ENCODE measurements at regions not wholly inside any gene's neighbourhood (a gene's known extent, or its start where the extent isn't known, plus 50 kb on each side); places are given as distances from the start of the nearest gene placed in this dataset.
"Not testable (repeated sequence)": the region's sequence is repeated elsewhere in the genome, so short reads cannot be mapped to it uniquely, and the experiment has no call there.

DNA sequence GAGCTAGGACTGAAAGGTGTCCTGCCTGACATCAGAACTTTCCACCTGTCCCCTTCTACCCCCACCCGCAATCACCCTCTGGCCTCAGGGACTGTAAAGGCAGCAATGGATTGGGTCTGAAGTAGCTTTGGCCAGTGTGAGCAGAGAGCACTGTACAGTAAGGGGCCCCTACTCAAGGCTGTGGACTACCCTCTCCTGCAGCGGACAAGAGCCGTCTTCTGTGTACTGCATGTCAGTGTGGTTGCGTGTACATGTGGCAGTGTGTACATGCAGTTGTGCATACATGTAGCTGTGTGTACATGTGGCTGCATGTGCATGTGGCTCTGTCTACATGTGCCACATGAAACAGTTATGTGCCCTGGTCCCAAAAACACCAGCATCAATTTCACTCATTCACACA lies 205.9 kb upstream of the LINGO1 start:
- no peak for DNase-seq

DNA sequence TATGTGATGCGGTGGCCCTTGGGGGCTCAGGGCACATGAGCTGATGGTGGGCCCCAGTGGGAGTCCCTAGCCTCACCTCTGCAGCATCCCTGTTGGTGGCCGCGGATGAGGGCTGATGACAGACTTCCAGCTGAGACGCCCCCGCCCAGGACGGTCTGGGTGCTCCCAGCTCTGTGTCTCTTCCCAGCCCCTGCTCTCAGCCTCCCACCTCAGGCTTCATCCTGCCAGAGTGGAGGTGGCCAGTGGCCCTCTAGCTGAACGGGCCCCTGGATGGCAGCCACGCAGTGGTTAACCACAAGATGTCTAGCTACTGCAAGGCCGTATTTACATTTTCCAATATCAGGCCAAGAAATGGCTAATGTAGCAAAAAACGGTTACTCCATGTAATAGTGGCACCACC lies 205.3 kb upstream of the LINGO1 start:
- no peak for DNase-seq

- DNase-seq = no peak
These were observed 204.9 kb upstream of the LINGO1 start for GRCh38 chr15:77837649-77838025.

DNA sequence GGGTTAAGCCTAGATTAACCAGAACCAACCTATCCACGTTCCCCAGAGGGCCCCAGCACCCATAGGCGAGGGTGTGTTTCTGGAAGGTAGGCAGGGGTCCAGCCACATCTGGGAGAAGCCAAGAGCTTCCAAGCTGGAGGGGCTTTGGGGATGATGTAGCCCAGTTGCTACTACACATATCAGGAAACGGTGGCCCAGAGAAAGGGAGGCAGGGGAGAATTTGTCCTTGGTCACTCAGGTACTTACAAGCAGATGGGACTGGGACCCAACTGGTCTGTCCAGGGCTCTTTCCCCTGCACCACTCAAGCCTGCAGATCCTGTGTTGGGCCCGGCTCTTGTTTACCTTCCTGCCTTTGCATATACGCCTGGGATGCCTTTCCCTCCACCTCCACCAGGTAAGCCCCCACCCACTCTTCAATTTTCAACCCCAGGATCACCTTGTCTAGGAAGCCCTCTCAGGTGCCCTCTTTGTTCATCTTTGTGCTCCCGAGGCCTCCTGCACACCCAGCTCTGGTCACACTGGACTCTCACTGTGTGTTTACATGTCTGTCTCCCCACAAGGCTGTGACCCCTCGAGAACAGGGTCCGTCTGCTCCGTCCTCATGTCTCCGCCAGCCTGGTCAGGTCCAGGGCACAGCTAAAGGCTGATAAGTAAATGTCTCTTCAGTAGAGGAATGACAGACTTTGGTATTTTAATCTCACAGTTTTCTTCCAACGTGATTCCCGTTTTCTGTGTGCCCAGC lies 204.4 kb upstream of the LINGO1 start:
- DNase-seq = no peak

DNA sequence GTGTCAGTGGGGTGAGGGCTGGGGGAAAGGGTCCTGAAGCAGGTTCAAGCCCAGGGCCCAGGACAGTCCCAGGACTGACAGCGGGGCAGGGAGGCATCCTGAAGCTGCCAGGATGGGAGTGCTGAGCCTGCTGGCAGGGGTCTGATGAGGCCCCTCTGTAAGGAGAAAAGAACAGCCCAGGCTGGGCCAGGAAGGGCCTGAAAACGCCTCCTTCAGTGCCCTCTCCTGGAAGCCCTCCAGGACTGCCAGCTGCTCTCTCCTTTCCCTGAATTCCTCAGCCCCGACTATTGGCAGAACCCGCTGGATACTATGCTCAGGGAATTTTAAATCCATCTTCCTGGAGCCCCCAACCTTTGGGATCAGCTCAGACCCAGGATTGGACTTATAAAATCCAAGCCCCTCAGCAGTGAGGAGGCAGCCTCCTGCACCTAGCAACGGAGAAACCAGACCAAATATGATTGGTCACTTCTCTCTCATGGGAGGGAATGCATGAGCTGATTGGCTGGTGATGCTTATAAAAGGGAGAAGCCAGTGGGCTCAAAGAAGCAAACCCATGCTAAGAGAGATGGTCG lies 203.5 kb upstream of the LINGO1 start:
- DNase-seq = no peak

DNA sequence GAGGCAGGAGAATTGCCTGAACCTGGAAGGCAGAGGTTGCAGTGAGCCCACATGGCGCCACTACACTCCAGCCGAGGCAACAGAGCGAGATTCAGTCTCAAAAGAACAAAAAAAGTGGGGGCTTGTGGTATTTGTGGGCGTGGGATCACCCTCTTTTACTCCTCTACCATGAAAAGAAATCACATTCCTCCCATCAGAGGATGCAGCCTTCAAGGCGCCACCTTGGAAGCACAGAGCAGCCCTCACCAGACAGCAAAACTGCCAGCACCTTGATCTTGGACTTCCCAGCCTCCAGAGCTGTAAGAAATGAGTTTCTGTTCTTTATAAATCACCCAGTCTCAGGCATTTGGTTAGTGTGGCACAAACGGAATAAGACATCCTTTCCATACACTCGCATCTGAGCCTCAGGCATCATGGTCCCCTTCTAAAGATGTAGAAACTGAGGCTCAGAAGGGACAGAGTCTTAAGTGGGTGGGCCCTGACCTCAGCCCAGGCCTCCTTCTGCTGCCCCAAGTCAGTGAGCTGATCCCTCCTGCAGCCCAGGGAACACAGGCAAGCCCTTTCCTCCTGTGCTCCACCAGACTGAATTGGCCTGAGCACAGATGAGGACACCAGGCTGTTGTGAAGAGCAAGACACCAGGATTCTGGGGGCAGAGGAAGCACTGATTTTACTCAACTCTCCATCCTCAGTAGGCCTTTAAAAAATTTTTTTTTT lies 201.7 kb upstream of the LINGO1 start:
- no peak for DNase-seq

GRCh38 chr15:77832874-77833273 lies 200.2 kb upstream of the LINGO1 start:
- DNase-seq = no peak

DNA sequence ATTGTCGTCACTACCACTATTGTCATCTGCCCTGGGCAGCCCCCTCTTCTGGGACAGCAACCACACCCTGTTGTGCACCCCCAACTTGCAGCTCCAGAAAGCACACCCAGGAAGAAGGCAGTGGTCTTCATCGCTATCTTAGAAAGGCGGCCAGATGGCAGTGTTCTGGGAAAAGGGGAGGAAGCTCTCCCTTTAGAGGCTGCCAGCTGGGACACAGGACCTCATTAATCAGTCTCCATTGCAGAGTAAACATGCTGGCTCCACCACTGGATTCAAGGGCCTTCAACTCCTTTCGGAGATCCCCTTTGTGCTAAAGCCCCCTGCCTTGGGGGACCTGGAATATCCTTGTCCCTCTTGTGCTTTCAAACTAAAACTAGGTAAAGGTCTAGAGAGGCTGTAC lies 199.3 kb upstream of the LINGO1 start:
- no peak for DNase-seq

DNA sequence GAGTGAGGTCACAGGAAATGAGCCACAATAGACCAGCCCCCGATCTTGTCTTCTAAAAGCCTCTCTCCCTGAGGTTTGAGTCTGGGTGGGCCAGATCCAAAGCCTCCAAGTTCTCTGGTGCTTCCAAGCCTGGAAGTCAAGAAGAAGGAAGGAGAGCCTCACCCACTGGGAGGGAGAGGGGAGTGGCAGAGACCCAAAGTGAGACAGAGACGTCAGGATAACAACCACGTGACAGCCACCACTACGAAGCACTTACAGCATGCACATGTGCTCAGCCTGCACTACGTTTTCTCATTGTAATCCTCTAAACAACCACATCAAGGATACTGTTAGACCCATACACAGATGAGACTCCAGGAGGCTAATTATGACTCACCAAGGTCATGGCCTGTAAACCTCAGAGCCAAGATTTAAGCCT lies 197.3 kb upstream of the LINGO1 start:
- no peak for DNase-seq

- not testable (repeated sequence) for DNase-seq
These were observed 196.6 kb upstream of the LINGO1 start for GRCh38 chr15:77829331-77829730.

- DNase-seq = no peak
These were observed 195.1 kb upstream of the LINGO1 start for GRCh38 chr15:77827860-77828259.

DNA sequence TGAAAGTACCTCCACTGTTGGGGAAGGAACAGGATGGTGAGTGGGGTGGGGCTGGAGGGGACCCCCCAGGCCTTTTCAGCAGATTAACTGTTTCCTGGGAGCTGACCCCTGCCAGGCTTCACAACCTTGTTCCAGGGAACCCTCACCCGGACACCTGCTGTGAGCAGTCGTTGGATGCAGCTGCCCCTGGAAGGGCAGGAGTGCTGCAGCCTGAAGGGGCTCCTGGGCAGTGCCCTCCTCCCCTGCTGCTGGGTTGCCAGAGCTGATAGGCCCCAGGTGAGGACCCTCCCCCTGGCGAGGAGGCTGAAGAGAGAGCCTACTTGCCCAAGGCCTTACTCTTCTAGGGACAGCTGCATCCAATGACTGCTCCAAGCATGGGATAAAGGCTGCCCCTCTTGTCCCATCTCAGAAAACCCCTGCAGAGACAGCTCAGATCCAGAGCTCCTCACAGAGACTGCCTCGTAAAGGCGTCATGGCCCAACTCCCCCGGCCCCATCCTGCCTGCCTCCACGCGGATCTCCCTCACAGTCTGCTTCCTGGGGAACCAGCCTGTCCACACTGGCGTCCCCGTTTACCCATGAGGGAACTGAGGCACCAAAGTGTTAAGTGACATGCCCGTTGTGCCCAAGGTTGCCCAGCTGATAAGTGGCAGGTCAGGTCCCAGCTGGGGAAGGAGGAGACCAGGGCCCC lies 193.4 kb upstream of the LINGO1 start:
- no peak for DNase-seq

- no peak for DNase-seq
These were observed 192.8 kb upstream of the LINGO1 start for GRCh38 chr15:77825546-77825945.

GRCh38 chr15:77825252-77825542 lies 192.5 kb upstream of the LINGO1 start:
- DNase-seq = no peak

GRCh38 chr15:77824361-77825251 lies 191.9 kb upstream of the LINGO1 start:
- DNase-seq = no peak

DNA sequence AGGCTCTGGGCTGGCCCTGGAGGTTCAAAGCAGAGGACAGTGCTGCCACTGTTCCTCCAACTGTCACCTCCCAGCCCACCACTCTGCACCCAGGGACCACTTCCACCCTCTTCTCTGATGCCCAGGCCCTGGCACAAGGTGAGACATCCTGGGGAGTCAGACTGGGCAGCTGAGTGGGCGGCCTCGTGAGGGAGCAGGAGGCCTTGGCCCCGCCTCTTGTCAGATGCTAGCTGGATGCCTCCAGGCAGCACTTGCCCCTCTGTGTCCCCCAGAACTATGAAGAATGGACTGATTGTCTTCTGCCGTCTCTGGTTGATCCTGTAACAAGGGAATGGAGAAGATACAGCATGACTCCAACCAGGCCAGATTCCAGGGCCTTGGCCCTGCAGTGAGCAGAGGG lies 191.0 kb upstream of the LINGO1 start:
- no peak for DNase-seq

DNA sequence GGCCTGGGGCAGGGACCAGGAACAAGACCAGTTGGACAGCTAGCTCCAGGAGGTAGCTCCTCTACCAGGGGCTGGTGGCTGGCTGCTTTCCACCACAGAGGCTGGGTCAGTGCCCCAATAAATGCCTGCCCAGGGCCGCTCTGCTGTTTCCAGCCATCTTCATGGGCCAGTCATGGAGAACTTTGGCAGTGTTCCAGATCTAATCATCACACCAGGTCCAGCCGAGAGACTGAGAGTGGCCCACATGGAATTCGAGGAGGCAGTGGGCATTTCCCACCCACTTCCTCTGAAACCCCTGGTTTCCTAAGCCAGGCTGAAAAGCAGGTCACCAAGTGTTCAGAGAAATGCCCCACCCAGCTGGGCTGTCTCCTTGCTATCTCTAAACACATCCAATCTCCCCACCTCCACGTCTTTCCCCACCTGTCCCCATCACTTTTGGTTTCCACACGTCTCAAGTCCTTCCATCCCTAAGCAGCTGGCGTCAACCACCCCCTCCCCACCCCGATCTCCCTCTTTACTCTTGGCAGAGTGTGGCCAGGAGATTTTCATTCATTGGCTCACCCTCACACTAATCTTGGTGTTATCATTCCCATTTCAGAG lies 190.0 kb upstream of the LINGO1 start:
- DNase-seq = no peak

DNA sequence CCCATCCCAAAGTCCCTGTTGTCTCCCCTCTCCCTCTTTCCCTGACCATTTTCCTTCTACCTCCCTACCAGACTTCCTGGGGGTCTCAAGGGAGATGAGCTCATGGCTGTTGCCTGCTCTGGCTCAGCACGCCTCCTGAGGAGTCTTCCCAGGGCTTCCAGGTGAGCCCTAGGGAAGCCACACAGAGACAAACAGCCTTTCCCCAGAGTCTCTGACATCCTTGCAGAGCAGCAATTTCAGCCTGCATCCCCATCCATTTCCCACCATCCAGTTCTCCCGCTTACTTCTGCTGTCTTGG lies 189.2 kb upstream of the LINGO1 start:
- DNase-seq = no peak

DNA sequence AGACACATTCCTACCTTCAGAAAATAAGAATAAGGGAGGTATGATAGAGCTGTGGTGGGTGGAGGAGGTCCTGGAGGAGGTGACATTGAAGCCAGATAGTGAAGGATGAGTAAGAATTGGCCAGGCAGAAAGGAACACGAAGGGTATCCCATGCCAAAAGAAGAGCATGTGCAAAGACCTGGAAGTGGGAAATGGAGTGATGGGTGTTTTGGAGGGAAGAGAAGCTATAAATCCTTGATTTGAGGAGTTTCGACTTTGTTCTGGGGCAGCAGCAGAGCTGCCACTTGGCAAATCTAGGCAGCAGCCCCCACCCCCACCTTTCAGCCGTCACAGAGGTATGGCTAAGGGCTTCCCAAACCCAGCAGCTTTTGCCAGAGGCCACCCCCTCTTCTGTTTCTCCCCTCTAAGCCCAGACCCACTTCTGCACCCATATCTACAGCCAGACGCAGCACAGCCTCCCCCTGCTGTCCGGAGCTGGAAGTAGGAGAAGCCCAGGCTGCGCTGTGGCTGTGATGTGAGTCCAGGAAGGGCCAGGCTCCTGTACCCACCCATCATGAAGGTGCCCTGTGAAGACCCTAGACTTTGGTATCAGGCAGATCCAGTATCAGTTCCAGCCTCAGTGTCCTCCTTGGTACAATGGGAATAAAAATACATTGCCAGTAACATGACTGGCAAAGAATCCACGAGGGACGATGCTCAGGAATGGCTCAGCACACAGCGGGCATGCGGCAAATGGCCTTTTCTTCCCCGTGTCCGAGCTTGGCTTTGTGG lies 188.7 kb upstream of the LINGO1 start:
- peak; percentile 86 for DNase-seq

- DNase-seq = no peak
These were observed 187.4 kb upstream of the LINGO1 start for GRCh38 chr15:77819851-77820728.

Data from occipital lobe (tissue), 1 donor.